ENCODE measurements at regions not wholly inside any gene's neighbourhood (a gene's known extent, or its start where the extent isn't known, plus 50 kb on each side); places are given as distances from the start of the nearest gene placed in this dataset.

DNA sequence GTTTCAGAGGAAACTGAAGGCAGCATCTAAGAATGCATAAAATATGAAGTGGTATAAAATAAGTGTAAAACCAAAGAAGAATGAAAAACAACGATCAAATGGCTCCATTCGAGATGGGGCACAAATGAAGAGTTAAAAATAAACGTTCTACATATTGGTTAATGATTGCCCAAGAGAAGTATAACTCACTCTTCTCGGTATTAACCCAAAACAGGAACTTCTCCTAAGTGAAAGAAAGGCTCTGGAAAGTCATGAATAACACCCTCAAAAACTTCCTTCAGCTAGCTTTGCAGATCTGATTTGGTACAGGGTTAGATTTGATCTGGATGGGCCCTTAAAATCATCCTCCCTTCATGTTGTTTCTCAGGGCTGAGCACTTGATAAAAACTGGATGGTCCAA, 94.3 kb upstream of the ADO start:
- peaks cover 2% of the 10 kb centered on the region for H3K27me3 Mint-ChIP-seq (ENCODE audit: low read depth)
- H3K27ac Mint-ChIP-seq: no peak overlapping the region
- DNase-seq (ENCODE audit: low spot score in 2 of 2, unreplicated experiment in 2 of 2): no peak
- H3K36me3 Mint-ChIP-seq: no peaks in the 10 kb centered on the region
- no peak overlapping the region for H3K4me3 Mint-ChIP-seq
- no peaks in the 10 kb centered on the region for H3K4me1 Mint-ChIP-seq
- TF ChIP-seq, protein P1, sequence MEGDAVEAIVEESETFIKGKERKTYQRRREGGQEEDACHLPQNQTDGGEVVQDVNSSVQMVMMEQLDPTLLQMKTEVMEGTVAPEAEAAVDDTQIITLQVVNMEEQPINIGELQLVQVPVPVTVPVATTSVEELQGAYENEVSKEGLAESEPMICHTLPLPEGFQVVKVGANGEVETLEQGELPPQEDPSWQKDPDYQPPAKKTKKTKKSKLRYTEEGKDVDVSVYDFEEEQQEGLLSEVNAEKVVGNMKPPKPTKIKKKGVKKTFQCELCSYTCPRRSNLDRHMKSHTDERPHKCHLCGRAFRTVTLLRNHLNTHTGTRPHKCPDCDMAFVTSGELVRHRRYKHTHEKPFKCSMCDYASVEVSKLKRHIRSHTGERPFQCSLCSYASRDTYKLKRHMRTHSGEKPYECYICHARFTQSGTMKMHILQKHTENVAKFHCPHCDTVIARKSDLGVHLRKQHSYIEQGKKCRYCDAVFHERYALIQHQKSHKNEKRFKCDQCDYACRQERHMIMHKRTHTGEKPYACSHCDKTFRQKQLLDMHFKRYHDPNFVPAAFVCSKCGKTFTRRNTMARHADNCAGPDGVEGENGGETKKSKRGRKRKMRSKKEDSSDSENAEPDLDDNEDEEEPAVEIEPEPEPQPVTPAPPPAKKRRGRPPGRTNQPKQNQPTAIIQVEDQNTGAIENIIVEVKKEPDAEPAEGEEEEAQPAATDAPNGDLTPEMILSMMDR (IDR thresholded peaks at IDR 0.05; ENCODE audit: unreplicated experiment): no peak
- peaks cover 9% of the 10 kb centered on the region for H3K9me3 Mint-ChIP-seq

DNA sequence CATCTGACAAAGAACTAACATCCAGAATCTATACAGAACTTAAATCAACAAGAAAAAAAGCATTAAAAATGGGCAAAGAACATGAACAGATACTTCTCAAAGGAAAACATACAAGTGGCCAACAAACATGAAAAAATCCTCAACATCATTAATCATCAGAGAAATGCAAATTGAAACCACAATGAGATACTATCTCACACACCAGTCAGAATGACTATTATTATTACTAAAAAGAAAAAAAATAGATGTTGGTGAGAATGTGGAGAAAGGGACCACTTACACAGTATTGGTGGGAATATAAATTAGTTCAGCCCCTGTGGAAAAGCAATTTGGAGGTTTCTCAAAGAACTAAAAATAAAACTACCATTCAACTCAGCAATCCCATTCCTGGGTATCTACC, 89.1 kb upstream of the ADO start:
- Mint-ChIP-seq H3K27ac (no peak overlapping the region), H3K36me3 (no peaks in the 10 kb centered on the region), H3K9me3 (peaks cover 9% of the 10 kb centered on the region), H3K4me1 (no peaks in the 10 kb centered on the region), H3K4me3 (no peak overlapping the region), H3K27me3 (ENCODE audit: low read depth) (peaks cover 8% of the 10 kb centered on the region)
- DNase-seq (ENCODE audit: low spot score in 2 of 2, unreplicated experiment in 2 of 2): no peak
- TF ChIP-seq, protein P1 (IDR thresholded peaks at IDR 0.05; ENCODE audit: unreplicated experiment): no peak

DNA sequence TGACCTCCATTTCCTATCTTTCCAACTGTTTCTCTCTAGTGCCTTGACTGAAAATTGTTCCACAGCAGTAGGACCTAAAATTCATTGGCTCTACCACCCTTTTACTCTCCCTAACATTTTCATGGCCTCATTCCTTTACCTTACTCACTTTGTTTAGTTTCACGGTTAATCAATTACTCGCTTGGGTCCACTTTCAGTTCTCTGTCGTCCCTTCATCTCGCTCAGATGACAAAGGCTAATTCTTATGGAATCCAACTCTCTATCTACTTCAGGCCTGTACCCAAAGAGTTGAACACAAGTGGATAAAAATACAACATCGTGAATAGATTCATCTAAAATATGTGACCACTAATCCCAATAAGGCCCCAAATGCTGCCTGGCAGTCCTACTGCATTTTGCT, 85.9 kb upstream of the ADO start:
- peaks cover 20% of the 10 kb centered on the region for H3K27me3 Mint-ChIP-seq (ENCODE audit: low read depth)
- TF ChIP-seq, protein P1 (IDR thresholded peaks at IDR 0.05; ENCODE audit: unreplicated experiment): no peak
- H3K4me1 Mint-ChIP-seq: no peaks in the 10 kb centered on the region
- no peaks in the 10 kb centered on the region for H3K36me3 Mint-ChIP-seq
- no peaks in the 10 kb centered on the region for H3K9me3 Mint-ChIP-seq
- H3K4me3 Mint-ChIP-seq: no peak overlapping the region
- DNase-seq (ENCODE audit: low spot score in 2 of 2, unreplicated experiment in 2 of 2): no peak
- H3K27ac Mint-ChIP-seq: no peak overlapping the region

DNA sequence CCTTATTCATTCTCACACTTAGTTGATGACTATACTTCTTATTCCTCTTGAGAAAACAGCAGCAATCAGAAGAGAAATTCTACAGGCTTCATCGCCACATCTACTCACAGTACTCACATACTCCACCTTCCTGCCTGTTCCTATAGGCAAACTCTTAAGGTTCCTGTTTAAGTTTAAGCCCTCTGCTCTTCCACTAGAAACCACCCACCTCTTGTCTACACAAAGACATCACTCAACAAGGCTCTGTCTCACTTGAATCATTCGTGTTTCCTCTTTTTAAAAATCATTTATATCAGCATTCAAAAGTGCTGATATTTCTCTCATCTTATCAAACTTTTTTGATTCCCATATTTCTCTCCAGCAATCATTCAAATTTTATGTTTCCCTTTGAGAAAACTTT, 85.5 kb upstream of the ADO start:
- Mint-ChIP-seq H3K9me3 (no peaks in the 10 kb centered on the region), H3K4me3 (no peak overlapping the region), H3K36me3 (no peaks in the 10 kb centered on the region), H3K4me1 (no peaks in the 10 kb centered on the region), H3K27me3 (ENCODE audit: low read depth) (peaks cover 22% of the 10 kb centered on the region), H3K27ac (no peak overlapping the region)
- no peak for DNase-seq (ENCODE audit: low spot score in 2 of 2, unreplicated experiment in 2 of 2)
- TF ChIP-seq, protein P1 (IDR thresholded peaks at IDR 0.05; ENCODE audit: unreplicated experiment): no peak

DNA sequence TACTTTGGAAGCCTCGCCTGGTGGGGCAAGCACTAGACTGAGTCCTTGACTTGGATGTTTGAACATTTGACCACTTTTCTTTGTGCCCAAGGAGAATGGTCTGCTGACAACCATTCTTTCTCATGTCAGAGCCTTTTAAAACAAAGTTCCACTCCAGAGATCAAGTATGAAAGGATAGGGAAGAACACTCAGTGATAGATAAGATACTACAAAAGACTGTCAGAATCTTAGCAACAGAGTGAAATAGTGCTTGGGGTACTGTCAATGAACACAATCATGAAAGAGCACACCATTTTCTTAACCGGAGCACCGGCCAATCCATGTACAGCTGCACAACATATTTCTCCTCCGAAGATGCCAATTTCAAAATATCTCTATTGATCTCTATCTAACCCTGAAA, 82.8 kb upstream of the ADO start:
- TF ChIP-seq, protein P1 (IDR thresholded peaks at IDR 0.05; ENCODE audit: unreplicated experiment): no peak
- Mint-ChIP-seq H3K4me3 (no peak overlapping the region), H3K27me3 (ENCODE audit: low read depth) (peaks cover 38% of the 10 kb centered on the region), H3K4me1 (no peaks in the 10 kb centered on the region), H3K9me3 (no peaks in the 10 kb centered on the region), H3K27ac (no peak overlapping the region), H3K36me3 (no peaks in the 10 kb centered on the region)
- no peak for DNase-seq (ENCODE audit: low spot score in 2 of 2, unreplicated experiment in 2 of 2)

DNA sequence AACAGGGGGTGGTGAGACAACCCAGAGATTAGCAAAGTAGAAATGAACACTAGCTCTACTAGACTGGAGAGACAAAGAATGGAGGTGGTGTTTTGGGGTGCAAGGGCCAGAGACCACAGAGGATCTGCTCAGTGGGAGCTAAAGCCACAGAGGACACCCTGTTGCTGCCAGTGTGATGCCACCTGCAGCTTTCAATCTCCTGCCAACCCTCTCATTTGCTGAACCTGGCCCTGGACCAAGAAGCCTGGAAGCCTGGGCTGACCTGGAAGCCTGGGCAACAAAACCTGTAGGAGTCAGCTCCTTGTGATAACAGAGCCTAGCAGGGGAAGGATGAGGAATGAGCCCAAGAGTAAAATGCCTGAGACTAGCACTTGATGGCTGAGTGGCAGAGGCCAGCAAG, 81.1 kb upstream of the ADO start:
- H3K27me3 Mint-ChIP-seq (ENCODE audit: low read depth): peaks cover 41% of the 10 kb centered on the region
- TF ChIP-seq, protein P1 (IDR thresholded peaks at IDR 0.05; ENCODE audit: unreplicated experiment): no peak
- no peak for DNase-seq (ENCODE audit: low spot score in 2 of 2, unreplicated experiment in 2 of 2)
- H3K4me1 Mint-ChIP-seq: no peaks in the 10 kb centered on the region
- H3K36me3 Mint-ChIP-seq: no peaks in the 10 kb centered on the region
- H3K4me3 Mint-ChIP-seq: no peak overlapping the region
- H3K9me3 Mint-ChIP-seq: no peaks in the 10 kb centered on the region
- no peak overlapping the region for H3K27ac Mint-ChIP-seq

Data from mesothelial cell of epicardium (in vitro differentiated cells).